ENCODE measurements at regions not wholly inside any gene's neighbourhood (a gene's known extent, or its start where the extent isn't known, plus 50 kb on each side); places are given as distances from the start of the nearest gene placed in this dataset.

- no peak overlapping the region for H3K27ac ChIP-seq (ENCODE audit: low read depth in 1 of 2, low read length in 2 of 2)
- H3K9ac ChIP-seq (ENCODE audit: low read depth in 1 of 2, low read length in 2 of 2), result no peak overlapping the region
- TF ChIP-seq CTCF (IDR thresholded peaks at IDR 0.05; ENCODE audit: low read depth, low read length, missing input control) (no peak), NR2F2 (IDR thresholded peaks at IDR 0.05) (peak; percentile 28)
- WGBS, result 69% methylated on average over 6 of the region's 6 CpGs
- no peak for DNase-seq (ENCODE audit: low spot score)
- H3K36me3 ChIP-seq (ENCODE audit: control insufficient read depth in 4 of 4, insufficient read depth in 3 of 4, low read depth in 1 of 4, low read length in 3 of 4), result no peaks in the 10 kb centered on the region
- no peak overlapping the region for H3K4me3 ChIP-seq (ENCODE audit: low read depth in 1 of 3, low read length in 3 of 3)
- H3K9me3 ChIP-seq (ENCODE audit: control insufficient read depth in 4 of 4, low read length in 3 of 4), result no peaks in the 10 kb centered on the region
- no peaks in the 10 kb centered on the region for H3K27me3 ChIP-seq (ENCODE audit: control insufficient read depth in 4 of 4, insufficient read depth in 4 of 4, low read length in 3 of 4)
- H3K4me1 ChIP-seq (ENCODE audit: control insufficient read depth in 4 of 4, insufficient read depth in 4 of 4, low read length in 3 of 4), result no peaks in the 10 kb centered on the region
These were observed 291.1 kb upstream of the TBX3 start for GRCh38 chr12:114974826-114975639.

- Histone ChIP-seq H3K9ac (ENCODE audit: low read depth in 1 of 2, low read length in 2 of 2) (no peak overlapping the region), H3K27me3 (ENCODE audit: control insufficient read depth in 4 of 4, insufficient read depth in 4 of 4, low read length in 3 of 4) (no peaks in the 10 kb centered on the region), H3K4me1 (ENCODE audit: control insufficient read depth in 4 of 4, insufficient read depth in 4 of 4, low read length in 3 of 4) (no peaks in the 10 kb centered on the region), H3K4me3 (ENCODE audit: low read depth in 1 of 3, low read length in 3 of 3) (no peak overlapping the region), H3K27ac (ENCODE audit: low read depth in 1 of 2, low read length in 2 of 2) (no peak overlapping the region), H3K9me3 (ENCODE audit: control insufficient read depth in 4 of 4, low read length in 3 of 4) (no peaks in the 10 kb centered on the region), H3K36me3 (ENCODE audit: control insufficient read depth in 4 of 4, insufficient read depth in 3 of 4, low read depth in 1 of 4, low read length in 3 of 4) (no peaks in the 10 kb centered on the region)
- 90% methylated on average over 2 of the region's 2 CpGs for WGBS
- no peak for TF ChIP-seq ZBTB33 (IDR thresholded peaks at IDR 0.05)
- no peak for DNase-seq (ENCODE audit: low spot score)
These were observed 290.4 kb upstream of the TBX3 start for GRCh38 chr12:114974333-114974732.

GRCh38 chr12:114968727-114969126 lies 284.8 kb upstream of the TBX3 start:
- TF ChIP-seq JUND (IDR thresholded peaks at IDR 0.05) (no peak), FOXA1 (IDR thresholded peaks at IDR 0.05) (no peak), ZBTB33 (IDR thresholded peaks at IDR 0.05) (no peak), HNF4A (conservative IDR thresholded peaks at IDR 0.05) (no peak), YY1 (IDR thresholded peaks at IDR 0.05) (no peak), GABPA (IDR thresholded peaks at IDR 0.05 in 1 of 2, conservative IDR thresholded peaks at IDR 0.05 in 1 of 2) (no peak), HNF4G (IDR thresholded peaks at IDR 0.05) (no peak), SP1 (IDR thresholded peaks at IDR 0.05) (no peak), REST (IDR thresholded peaks at IDR 0.05) (no peak), NR2F2 (IDR thresholded peaks at IDR 0.05) (no peak), EGR1 (IDR thresholded peaks at IDR 0.05; ENCODE audit: low read depth in 2 of 2) (no peak)
- H3K4me3 ChIP-seq (ENCODE audit: low read depth in 1 of 3, low read length in 3 of 3), result no peak overlapping the region
- no peak overlapping the region for H3K27ac ChIP-seq (ENCODE audit: low read depth in 1 of 2, low read length in 2 of 2)
- no peaks in the 10 kb centered on the region for H3K4me1 ChIP-seq (ENCODE audit: control insufficient read depth in 4 of 4, insufficient read depth in 4 of 4, low read length in 3 of 4)
- no peaks in the 10 kb centered on the region for H3K36me3 ChIP-seq (ENCODE audit: control insufficient read depth in 4 of 4, insufficient read depth in 3 of 4, low read depth in 1 of 4, low read length in 3 of 4)
- H3K9ac ChIP-seq (ENCODE audit: low read depth in 1 of 2, low read length in 2 of 2), result no peak overlapping the region
- no peaks in the 10 kb centered on the region for H3K9me3 ChIP-seq (ENCODE audit: control insufficient read depth in 4 of 4, low read length in 3 of 4)
- WGBS, result 93% methylated on average over 4 of the region's 4 CpGs
- no peaks in the 10 kb centered on the region for H3K27me3 ChIP-seq (ENCODE audit: control insufficient read depth in 4 of 4, insufficient read depth in 4 of 4, low read length in 3 of 4)
- DNase-seq (ENCODE audit: low spot score), result no peak

All from liver (tissue), 8 donors.